Parathyroid adenoma (tissue), 2 donors: ENCODE measurements at regions not wholly inside any gene's neighbourhood (a gene's known extent, or its start where the extent isn't known, plus 50 kb on each side); places are given as distances from the start of the nearest gene placed in this dataset.

Experiments used
- H2AFZ ChIP-seq: fragments of 300-600 bp; sonication (generic); one replicate; pipeline ENCODE4 v1.7.0; 2017; ENCODE audit warnings: antibody characterized with exemption, mild to moderate bottlenecking
- H3K27ac ChIP-seq: fragments of 300-600 bp; sonication (generic); one replicate; pipeline ENCODE4 v1.7.0; 2017
- H3K27me3 ChIP-seq: fragments of 300-600 bp; sonication (generic); one replicate; pipeline ENCODE4 v1.7.0; 2017; ENCODE audit warnings: low read length; ENCODE audit not compliant: control insufficient read depth, insufficient read depth
- H3K36me3 ChIP-seq: fragments of 300-600 bp; sonication (generic); one replicate; pipeline ENCODE4 v1.7.0; 2017; ENCODE audit warnings: low read length; ENCODE audit not compliant: control insufficient read depth, insufficient read depth
- H3K4me1 ChIP-seq: fragments of 300-600 bp; sonication (generic); one replicate; pipeline ENCODE4 v1.7.0; 2017; ENCODE audit warnings: control low read depth
- H3K4me2 ChIP-seq: fragments of 300-600 bp; sonication (generic); one replicate; pipeline ENCODE4 v1.7.0; 2017; ENCODE audit warnings: low read length
- H3K4me3 ChIP-seq: fragments of 300-600 bp; sonication (generic); one replicate; pipeline ENCODE4 v1.7.0; 2017; ENCODE audit warnings: low read depth, low read length
- H3K79me2 ChIP-seq: fragments of 300-600 bp; sonication (generic); one replicate; pipeline ENCODE4 v1.7.0; 2017; ENCODE audit warnings: control low read depth
- H3K9ac ChIP-seq: fragments of 300-600 bp; sonication (generic); one replicate; pipeline ENCODE4 v1.7.0; 2017; ENCODE audit warnings: mild to moderate bottlenecking
- H3K9me3 ChIP-seq: fragments of 300-600 bp; sonication (generic); one replicate; pipeline ENCODE4 v1.7.0; 2017; ENCODE audit warnings: low read length; ENCODE audit not compliant: control insufficient read depth
- TF ChIP-seq, protein P1 (sequence below): fragments of 300-600 bp; sonication (generic); IDR thresholded peaks from one replicate; pipeline ENCODE4 v1.7.0; 2017; ENCODE audit warnings: antibody characterized with exemption, mild to moderate bottlenecking
- donor health status: primary hyperparathyroidism.

DNA sequence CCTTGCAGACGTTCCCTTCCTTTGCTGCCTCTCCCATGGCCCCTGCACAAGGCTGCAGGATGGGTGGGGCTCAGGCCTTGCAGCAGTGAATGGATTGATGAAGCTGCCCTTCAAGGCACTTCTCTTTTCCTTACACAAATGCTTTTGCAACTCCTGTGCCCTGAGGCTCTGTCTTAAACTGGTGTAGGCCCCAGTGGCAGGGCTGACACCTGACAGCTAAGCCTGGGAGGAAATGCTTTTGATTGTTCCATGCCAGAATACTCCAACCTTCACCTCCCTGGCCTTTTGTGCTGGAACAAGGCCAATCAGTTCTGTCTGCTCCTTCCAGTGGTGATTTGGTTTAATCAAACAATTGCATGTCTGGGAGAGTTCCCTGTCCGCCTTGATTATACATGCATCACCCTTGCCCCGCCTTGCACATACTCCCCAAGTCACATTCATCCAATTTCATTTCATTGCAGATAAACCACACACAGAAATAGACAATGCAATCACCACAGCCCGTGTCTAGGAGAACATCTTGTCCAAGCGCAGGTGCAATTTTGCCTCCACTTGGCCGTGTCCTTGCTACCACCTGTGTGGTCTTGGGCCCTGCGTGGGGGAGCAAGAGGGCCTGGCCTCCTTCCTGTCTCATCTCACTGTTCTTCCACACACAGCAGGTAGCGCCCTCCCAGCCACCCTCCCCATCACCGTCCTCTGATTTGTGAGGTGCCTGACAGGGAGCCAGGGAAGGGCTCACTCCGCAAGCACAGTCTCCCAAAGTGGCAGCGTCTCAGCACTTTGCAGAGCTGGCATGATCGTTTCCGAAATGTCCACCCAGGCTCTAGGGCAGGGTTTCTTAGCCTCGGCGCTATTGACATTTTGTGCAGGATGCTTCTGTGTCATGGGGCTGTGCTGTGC is 120.4 kb downstream of the CDH26 start:
- H3K27ac ChIP-seq = no peak overlapping the region
- H3K9me3 ChIP-seq = no peaks in the 10 kb centered on the region
- H3K4me3 ChIP-seq = no peak overlapping the region
- TF ChIP-seq, protein P1, sequence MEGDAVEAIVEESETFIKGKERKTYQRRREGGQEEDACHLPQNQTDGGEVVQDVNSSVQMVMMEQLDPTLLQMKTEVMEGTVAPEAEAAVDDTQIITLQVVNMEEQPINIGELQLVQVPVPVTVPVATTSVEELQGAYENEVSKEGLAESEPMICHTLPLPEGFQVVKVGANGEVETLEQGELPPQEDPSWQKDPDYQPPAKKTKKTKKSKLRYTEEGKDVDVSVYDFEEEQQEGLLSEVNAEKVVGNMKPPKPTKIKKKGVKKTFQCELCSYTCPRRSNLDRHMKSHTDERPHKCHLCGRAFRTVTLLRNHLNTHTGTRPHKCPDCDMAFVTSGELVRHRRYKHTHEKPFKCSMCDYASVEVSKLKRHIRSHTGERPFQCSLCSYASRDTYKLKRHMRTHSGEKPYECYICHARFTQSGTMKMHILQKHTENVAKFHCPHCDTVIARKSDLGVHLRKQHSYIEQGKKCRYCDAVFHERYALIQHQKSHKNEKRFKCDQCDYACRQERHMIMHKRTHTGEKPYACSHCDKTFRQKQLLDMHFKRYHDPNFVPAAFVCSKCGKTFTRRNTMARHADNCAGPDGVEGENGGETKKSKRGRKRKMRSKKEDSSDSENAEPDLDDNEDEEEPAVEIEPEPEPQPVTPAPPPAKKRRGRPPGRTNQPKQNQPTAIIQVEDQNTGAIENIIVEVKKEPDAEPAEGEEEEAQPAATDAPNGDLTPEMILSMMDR = no peak
- no peaks in the 10 kb centered on the region for H3K27me3 ChIP-seq
- H3K79me2 ChIP-seq = no peaks in the 10 kb centered on the region
- H3K9ac ChIP-seq = no peak overlapping the region
- no peak overlapping the region for H2AFZ ChIP-seq
- H3K4me2 ChIP-seq = no peak overlapping the region
- no peaks in the 10 kb centered on the region for H3K4me1 ChIP-seq
- no peaks in the 10 kb centered on the region for H3K36me3 ChIP-seq

DNA sequence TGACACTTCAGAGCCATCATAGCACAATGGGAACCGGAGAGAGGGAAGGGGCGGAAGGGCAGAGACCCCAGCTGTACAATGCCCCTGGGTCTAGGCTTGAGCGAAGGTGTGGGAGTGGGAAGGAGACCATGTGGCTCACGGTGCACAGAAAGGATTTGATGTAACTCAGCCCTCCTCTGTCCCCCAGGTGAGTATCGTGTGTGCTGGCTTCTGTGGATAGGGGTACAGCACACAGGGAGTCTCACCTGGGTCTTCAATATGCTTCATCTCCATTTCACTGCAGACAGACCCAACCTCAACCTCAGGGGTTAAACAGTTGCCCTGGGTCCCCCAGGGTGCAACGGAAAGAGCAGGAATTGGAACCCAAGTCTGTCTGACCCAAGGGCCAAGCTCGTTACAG is 122.2 kb downstream of the CDH26 start:
- TF ChIP-seq, protein P1 = no peak
- no peaks in the 10 kb centered on the region for H3K4me1 ChIP-seq

DNA sequence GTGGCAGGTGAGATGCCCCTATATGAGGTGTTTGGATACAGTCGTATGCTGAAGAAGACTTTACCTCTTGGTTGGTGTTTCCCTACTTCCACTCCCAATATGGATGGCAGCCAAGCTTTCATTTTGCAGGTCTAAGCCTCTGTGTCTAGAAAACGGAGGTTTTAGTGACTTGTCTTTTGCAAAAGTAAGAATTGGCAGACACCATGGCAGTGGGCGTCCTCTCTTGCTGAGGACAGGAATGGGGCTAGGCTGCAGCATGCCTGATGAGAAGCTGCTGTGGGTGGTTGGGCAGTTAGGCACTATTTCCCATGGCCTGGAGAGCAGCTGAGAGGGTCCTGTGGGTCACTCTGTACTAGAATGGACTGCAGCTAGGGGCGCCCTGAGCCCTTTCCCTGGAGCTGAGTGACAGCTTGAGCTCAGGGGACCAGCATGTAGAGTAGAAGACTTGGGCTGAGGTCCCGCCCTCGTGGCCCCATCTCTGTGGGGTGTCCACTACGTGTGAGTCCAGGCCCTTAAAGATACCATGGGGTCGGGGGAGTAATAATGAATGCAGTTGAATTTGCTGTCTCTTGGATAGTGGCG is 127.4 kb downstream of the CDH26 start:
- Histone ChIP-seq H3K36me3 (no peaks in the 10 kb centered on the region), H2AFZ (no peak overlapping the region), H3K4me1 (no peaks in the 10 kb centered on the region), H3K27me3 (no peaks in the 10 kb centered on the region), H3K79me2 (no peaks in the 10 kb centered on the region), H3K4me3 (no peak overlapping the region), H3K9ac (no peak overlapping the region), H3K9me3 (no peaks in the 10 kb centered on the region), H3K4me2 (no peak overlapping the region), H3K27ac (no peak overlapping the region)
- TF ChIP-seq, protein P1 = no peak

More for the DNA sequence above, 122.2 kb downstream of the CDH26 start:
- H2AFZ ChIP-seq = no peak overlapping the region
- no peak overlapping the region for H3K27ac ChIP-seq
- H3K79me2 ChIP-seq = no peaks in the 10 kb centered on the region
- no peak overlapping the region for H3K4me2 ChIP-seq
- H3K4me3 ChIP-seq = no peak overlapping the region
- no peaks in the 10 kb centered on the region for H3K36me3 ChIP-seq
- no peaks in the 10 kb centered on the region for H3K27me3 ChIP-seq
- H3K9ac ChIP-seq = no peak overlapping the region
- no peaks in the 10 kb centered on the region for H3K9me3 ChIP-seq

DNA sequence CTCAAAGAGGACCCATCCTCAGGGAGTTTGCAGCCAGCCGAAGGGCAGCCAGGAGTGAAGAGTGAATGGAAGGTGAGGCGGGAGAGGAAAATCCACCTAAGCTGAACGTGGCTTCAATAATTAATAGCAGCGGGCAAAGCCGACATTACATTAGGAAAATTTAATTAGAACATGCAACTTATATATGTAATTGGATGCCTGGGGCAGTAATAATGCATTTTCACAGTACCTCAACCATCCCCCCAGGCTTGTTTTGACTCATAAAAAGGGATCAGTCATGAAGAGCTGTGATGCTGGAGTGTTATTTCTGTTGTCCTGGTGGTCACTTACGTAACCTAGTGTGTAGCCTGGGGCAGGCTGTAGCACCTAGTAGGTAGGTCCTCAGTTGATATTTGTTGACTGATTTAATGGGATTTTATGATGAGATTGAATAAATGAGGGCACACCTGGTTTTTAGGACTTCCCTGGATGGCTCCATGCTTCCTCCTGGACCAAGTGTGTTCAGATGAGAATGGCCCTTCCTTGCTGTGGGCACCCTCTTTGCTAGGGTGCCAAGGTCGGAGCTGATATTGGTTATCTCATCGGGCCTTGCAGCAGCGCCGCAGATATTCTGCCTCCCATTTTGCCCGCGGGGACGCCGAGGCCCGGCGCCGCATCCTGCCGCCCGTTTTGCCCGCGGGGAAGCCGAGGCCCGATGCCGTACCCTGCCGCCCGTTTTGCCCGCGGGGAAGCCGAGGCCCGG is 128.8 kb downstream of the CDH26 start:
- Histone ChIP-seq H3K27ac (no peak overlapping the region), H3K9ac (no peak overlapping the region), H3K79me2 (no peaks in the 10 kb centered on the region), H3K9me3 (no peaks in the 10 kb centered on the region), H2AFZ (peak overlapping the region; percentile 69), H3K27me3 (no peaks in the 10 kb centered on the region), H3K4me2 (no peak overlapping the region), H3K4me1 (no peaks in the 10 kb centered on the region), H3K4me3 (no peak overlapping the region), H3K36me3 (no peaks in the 10 kb centered on the region)
- TF ChIP-seq, protein P1 = no peak
